GM18870 (cell line): ENCODE measurements at regions not wholly inside any gene's neighbourhood (a gene's known extent, or its start where the extent isn't known, plus 50 kb on each side); places are given as distances from the start of the nearest gene placed in this dataset.
"Not testable (repeated sequence)": the region's sequence is repeated elsewhere in the genome, so short reads cannot be mapped to it uniquely, and the experiment has no call there.

ENCODE experiments used
- ATAC-seq: cut with Tn5 transposase; IDR thresholded peaks from one replicate; pipeline ENCODE4 v1.9.1; 2021; ENCODE audit warnings: moderate library complexity; ENCODE audit not compliant: unreplicated experiment

DNA sequence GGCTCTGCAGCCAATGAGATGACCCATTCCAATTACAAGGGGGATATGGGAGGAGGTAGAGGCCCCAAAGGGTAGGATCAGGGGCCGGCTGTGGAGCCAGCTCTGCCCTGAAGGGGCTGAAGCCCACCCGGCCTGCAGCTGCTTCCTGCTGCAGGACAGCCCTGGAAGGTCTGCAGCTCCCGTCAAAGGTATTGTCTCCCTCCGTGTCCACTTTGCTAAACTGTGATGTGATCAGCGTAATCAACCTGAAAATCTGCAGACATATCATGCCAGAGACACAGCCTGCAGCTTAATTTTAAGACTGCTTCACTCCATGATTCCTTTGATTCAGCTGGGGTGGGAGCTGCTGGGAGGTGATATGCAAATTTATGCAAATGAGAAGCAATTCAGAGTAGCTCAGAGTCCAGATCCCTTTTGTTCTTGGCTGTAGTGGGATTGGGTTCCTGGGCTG is 90.7 kb downstream of the GADD45G start:
- ATAC-seq = no peak

DNA sequence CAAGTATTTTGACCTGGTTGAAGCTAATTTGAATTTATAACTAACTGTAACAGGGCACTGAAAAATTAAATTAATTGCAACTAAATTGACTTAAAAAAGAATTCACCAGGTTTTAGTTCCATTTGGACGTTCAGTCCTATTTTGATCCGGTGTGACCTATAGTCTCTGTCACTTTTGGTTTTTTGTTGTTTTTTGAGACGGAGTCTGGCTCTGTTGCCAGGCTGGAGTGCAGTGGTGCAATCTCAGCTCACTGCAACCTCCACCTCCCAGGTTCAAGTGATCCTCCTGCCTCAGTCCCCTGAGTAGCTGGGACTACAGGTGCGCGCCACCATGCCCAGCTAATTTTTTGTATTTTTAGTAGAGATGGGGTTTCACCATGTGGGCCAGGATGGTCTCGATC is 91.2 kb downstream of the GADD45G start:
- ATAC-seq = not testable (repeated sequence)

DNA sequence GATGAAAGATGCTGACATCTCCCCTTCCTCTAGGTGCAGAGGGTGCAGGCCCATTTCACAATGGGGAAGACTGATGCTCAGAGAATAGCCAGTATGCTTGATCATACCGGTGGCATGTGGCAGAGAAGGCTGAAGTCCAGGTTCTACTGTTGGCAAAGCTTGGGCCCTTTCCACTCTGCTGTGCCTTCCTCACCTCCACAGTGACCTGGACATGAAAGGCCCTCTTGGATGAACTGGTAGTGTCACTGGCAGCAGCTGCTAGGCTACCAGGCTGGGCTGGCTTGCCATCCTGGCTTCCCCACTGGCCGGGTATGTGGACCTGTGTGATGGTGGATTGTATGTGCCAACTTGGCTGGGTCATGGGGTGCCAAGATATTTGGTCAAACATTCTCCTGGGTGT is 92.0 kb downstream of the GADD45G start:
- ATAC-seq = no peak

DNA sequence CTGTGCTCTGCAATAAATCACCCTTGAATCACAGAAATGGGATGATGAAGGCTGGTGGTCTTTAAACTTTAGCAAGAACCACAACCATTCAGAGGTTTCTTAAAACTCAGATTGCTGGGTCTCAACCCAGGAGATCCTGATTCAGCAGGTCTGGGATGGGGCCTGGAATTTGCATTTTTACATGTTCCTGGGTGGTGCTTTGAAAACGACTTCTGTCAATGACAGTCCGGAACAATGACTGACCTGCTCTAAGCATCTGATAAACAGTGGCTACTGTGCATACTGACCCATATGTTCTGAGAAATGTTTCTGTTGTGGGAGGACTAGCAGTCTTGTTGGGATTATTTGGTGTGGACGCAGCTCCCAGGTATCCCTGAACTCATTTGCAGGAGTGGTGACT is 92.7 kb downstream of the GADD45G start:
- no peak for ATAC-seq

DNA sequence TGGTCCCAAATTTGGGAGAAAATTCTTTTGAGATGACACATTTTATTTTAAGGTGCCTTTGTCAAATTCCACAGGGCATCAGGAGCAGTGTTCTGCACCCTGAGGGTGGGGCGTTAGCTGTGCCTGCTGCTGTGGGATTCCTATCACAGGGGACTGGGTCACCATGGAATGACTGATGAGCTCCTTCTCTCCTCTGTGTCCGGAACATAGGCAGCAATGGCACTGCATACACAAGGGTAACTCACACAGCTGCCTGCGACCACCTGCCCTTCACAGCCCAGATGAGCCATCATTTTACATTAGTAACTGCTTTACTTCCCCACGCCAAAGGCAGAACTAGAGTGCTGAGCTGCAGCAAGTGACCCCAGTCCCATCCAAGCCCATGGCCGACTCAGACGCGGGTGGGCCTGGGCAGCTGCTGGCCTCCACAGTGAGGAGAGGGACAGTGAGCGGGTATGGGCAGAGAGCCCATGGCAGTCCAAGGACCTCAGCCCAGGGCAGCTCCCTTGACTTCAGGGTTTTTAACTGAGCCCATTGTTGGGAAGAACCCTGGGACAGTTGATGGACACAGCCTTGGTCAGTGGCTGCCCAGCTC is 93.7 kb downstream of the GADD45G start:
- no peak for ATAC-seq

DNA sequence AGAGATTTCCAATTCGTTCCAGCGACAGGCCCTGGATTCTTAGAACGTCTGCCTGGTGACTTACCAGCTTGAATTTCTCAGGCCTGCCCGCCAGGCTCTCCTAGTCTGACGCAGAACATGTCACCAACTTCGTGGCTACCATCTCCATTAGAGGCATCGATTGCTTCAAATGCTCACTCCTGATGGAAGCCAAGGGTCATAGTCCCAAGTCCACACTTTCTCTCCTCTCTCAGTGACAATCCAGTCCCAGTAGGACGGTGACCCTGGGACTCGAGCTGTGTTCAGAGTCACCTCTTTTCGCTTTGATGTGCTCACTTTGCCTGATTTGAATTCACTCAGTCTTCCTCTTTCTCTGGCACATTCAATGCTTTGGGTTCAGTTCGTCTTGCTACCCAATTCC is 94.8 kb downstream of the GADD45G start:
- ATAC-seq = no peak

DNA sequence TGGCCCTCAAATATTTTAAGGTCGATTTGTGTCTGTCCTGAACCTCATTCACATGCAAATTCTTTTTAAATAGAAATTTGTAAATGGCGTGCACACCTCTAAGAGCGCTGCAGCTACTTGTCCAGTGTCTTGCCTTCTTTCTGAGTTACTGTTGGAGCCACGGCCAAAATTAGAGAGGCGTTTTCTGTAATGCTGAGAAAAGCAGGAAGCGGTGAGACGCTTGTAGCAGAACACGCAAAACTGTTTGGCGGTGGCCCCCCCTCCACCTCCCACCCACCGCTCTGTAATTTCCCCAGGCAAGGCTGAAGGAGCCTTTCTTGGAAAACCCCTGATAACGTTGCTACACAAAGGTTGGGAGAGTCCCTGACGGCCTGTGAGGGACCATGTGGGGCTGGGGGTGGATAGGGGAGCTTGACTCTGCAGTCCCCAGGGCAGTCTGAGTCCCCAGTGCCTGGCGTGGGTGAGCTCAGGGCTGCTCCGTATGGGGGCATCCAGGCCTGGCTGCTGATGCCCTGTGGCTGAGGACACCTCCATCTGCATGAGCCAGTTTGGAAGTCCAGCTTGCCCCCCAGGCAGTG is 96.5 kb downstream of the GADD45G start:
- ATAC-seq = peak; percentile 65

DNA sequence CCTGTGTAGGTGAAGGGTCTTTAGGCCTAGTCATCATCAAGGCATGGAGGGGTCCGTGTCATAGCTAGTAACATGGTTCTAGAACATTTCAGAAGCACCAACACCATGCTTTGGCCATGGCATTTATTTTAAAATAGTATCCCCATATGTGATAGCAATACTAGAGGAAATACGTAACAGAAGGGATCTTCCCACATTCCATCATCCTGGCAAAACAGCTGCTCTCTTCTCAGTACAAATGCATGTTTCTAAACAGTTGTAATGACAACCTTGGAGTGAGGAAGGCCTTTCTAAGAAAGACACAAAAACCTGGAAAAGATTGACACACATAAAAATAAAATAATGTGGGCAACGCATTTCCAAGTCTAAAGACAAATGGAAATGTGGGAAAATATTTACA is 97.6 kb downstream of the GADD45G start:
- ATAC-seq = no peak

DNA sequence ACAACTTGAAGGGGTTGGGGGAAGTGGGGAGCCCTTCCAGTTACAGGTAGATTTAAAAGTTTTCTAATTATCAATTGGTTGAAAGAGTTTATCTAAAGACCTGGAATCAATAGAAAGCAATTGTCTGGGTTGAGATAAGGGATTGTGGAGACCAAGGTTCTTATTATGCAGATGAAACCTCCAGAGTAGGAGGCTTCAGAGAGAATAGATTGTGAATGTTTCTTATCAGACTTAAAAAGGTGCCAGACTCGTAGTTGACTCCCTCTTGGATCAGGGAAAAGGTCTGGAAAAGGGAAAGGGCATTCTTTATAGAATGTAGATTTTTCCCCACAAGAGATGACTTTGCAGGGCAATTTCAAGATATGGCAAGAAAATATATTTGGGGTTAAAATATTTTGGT is 100.8 kb downstream of the GADD45G start:
- ATAC-seq = no peak

DNA sequence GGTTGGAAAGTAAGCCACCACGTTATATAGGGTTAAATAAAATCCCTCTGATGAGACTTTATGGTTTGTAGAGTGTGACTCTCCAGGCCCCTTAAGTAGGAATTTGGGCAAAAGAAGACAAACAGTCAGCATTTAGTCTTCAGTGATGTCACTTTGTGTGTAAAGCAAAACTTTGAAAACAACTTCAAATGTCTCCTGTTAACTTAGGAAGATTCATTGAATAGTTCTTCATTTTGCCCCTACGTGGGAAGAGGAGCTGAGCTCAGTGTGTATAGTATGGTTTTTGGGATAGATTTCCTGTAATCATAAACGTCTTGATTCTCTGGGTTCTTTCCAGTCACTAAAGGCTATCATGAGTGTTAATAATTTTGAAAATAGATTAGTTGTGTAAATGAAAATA is 101.3 kb downstream of the GADD45G start:
- ATAC-seq = no peak

DNA sequence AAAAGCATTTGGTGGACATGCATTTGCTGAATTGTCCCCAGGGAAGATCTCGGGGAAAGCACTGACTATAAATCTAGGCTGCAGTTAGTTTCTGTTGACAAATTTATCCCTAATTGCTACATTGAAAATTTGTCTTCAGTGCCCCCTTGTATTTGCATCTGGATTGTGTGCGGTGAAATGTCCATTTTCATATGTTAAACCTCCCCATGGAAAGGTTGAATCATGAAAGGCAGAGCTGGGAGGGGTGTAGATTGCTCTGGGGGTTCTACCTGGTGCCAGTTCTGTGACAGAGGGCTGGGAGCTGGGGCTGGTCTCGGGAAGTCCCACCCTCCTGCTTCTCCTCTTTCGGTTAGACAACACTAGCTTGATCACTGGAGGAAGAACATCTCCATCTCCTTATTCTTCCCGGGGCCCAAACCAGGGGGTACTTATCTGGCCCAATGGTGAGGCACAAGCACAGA is 101.9 kb downstream of the GADD45G start:
- no peak for ATAC-seq

DNA sequence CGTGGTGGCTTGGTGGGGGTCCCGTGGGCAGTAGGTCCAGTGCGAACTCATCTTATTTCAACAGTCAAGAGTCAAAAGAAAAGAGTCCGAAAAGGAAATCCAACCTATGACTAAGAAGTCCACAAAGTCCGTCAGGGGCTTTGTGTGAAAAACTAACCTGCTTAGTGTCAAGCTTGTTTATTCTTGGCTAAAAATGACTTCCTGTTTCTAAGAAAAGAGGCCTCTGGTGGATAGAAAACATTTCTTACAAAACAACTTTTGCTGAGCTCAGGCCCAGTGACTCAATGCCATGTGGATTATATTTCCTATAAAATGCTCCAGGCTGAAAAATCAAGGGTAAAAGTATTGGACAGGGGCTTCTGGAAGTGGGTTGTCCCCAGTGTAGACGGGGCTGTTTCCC is 105.9 kb downstream of the GADD45G start:
- no peak for ATAC-seq

DNA sequence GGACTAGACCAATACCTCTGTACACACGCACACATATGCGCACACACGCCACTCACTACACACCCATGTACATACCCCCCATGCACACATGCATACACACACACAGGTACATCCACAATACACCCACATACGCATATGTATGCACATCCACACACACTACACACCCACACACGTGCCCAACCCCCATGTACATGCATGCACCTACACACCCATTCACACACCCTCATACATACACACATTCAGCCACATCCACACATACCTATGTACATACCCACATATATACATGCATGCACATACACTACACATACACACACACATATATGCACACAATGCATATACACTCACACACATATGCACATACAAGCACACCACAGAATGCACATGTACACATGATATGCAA is 107.1 kb downstream of the GADD45G start:
- ATAC-seq = no peak

DNA sequence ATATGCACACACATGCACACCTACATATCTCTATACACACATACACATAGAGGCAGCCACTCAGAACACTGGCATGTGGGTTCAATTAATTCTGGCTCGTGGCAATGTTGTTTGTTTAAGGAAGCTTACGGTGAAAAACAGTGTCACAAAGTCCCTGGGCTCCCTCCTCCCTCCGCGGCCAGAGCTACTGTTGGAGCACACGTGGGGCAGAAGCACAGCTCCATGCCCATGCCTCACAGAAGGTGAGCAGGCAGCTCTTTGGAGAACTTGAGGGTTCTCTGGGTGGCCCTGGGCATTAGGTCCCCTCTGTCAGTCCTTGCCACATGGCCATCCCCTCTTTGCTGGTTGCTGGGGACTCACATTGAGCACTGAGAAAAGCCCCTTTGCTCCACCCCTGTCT is 107.5 kb downstream of the GADD45G start:
- ATAC-seq = no peak

DNA sequence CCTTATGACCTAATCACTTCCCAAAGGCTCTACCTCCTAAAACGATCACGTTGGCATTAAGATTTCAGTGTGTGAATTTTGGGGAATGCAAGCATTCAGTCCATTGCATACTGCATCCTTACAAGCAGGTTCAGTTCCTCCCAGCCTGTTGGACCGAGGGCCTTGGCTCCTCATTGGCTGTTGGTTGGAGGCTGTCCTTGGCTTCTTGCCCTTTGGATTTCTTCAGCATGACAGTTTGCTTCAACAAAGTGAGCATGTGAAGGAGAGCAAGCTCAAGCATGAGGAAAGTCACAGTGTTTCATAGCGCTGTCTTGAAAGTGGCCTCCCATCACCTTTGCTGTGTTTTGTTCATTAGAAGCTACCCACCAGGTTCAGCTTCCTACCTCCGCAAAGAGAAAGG is 109.5 kb downstream of the GADD45G start:
- ATAC-seq = no peak

DNA sequence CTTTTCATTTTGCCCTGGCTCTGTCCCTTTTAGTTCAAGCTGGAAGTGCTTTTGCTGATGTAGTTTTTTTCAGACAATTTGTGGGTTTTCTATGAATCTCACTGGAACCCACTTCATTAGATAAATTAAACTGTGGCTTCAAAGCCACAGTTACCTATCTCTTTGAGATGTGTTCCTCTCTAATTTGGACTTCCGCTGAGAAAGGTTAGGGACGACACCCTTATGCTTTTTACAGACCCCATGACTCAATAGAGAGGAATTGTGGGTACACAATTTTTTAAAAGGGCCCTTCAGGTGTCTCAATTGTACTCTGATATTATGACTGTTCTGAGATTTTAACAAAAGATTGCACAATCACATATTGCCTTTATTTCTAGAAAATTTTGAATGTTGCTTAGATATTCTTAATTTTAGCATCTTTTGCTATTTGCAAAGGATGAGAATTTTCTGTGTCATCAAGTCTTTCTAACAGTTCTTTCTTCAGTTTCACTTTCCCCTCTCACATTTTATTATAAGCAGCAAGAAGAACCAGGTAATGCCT is 110.6 kb downstream of the GADD45G start:
- no peak for ATAC-seq

DNA sequence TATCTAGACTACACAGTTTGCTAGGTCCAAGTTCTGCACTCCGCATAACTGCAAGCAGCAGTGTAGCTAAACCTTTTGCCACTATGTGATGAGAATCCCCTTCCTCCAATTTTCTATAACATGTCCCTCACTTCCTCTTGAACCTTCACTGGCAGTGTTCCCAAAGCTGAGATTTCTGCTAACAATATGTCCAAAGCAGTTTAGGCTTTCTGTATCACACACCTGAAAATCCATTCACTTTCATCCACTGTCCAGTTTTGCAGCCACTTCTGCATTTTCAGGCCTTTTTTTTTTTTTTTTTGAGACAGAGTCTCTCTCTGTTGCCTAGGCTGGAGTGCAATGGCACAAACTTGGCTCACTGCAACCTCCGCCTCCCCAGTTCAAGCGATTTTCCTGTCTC is 111.1 kb downstream of the GADD45G start:
- no peak for ATAC-seq

DNA sequence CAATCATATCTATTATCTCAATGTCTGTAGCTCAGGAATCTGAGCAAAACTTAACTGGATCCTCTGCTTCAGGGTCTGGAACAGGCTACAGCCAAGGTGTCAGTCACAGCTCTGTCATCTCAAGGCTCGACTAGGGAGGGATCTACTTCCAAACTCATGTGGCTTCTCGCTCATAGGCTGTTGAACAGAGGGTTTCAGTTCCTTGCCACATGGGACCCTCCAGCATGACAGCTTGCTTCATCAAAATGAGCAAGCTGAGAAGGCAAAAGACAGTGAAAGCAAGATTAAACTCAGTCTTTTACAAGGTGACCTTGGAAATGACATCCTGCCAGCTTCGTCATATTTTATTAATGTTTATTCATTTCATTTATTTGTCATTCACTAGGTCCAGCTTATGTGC is 111.7 kb downstream of the GADD45G start:
- ATAC-seq = no peak

DNA sequence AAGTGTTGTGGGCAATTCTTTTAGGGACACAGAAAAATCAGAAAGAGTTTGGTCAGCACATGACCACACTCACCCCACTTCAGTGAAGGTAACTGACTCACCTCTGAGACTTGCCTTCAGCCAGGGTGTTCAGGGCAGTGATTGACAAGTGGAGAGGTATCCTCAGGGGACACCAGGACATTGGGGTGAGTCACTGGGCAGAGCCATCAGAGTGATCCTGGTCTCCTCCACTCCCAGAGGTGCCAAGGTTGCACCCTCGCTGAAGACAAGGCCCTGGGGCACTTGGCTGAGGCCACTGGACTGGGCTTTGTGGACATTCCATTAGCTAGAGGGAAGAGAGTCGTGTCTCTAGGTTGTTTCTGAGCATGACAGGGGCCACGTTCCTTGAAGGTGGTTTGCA is 113.4 kb downstream of the GADD45G start:
- ATAC-seq = no peak

DNA sequence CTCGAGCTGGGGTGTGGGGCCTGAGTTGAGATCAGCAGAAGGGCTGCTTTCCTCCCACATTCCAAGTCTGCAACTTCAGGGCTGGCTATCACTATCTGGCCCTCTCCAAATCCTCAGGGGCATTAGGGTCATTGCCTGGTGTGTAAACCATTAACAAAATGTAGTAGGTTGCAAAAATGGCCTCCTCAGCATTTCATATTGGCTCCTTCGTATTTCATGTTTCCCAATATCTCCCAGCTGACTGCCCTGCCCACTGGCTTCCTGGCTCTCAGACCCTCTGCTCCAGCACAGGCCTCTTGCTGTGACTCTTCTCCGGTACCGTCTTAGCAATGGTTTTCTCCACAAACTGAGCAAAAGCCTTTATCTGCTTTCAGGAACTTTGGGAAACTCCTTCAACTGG is 113.8 kb downstream of the GADD45G start:
- ATAC-seq = no peak

DNA sequence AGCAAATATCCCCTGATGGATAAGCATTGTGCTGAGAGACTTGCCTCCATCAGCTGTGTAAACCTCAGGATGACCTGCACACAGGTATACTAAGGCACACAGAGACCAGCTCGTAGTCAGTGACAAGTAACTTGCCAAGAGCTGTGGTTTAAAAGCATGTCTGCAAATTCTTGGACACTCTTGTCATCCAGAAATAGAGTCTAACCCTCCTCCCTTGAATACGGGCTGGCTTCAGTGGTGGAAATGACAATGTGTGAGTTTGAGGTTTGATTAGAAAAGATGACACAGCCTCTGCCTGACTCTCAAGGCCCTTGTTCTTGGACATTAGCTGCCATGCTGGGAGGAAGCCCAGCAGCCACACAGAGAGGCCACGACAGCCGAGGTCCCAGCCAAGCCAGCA is 114.4 kb downstream of the GADD45G start:
- no peak for ATAC-seq

DNA sequence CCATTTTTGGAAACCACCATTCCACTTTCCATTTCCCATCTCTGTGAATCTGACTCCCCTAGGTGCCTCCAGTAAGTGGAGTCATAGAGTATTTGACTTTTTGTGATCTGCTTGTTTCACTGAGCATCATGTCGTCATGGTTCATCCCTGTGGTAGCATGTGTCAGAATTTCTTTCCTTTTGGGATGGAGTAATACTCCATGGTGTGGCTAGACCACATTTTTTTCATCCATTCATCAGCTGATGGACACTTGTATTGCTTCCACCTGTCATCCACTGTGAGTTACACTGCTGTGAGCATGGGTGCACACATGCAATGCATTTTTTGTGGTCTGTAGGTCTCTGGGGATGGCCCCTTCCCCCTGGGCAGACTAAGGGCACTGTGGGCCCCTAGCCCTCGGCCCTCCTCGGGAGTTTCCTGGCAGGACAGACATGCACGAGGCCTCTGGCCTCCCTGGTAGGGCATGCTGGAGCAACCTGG is 115.9 kb downstream of the GADD45G start:
- no peak for ATAC-seq
